NAMALWA (cell line): ENCODE measurements at regions not wholly inside any gene's neighbourhood (a gene's known extent, or its start where the extent isn't known, plus 50 kb on each side); places are given as distances from the start of the nearest gene placed in this dataset.
"Not testable (repeated sequence)": the region's sequence is repeated elsewhere in the genome, so short reads cannot be mapped to it uniquely, and the experiment has no call there.

Source experiments
- DNase-seq: peaks from one replicate; pipeline ENCODE4 v3.0.0-alpha.2; 2015; ENCODE audit warnings: low spot score

GRCh38 chr4:187065396-187065795, 341.7 kb upstream of the FAT1 start:
- no peak for DNase-seq

GRCh38 chr4:187065806-187066205, 342.1 kb upstream of the FAT1 start:
- no peak for DNase-seq

DNA sequence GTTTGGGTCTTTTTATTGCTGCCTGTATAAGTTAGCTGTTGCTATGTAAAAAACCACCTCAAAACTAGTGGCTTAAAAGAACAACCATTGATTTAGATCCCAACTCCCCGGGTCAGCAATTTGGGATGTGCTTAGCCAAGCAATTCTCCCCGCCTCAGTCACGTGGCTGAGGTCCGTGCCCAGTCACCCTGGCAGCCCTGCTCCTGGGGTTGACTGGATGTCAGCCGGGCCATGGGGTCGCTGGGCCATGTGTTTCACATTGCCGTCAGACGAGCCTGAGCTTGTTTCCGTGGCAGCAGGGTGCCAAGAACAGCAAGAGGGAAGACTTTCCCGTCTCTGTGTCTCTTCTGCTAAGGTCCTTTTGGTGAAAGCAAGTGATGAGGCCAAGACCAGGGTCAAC, 345.7 kb upstream of the FAT1 start:
- no peak for DNase-seq

DNA sequence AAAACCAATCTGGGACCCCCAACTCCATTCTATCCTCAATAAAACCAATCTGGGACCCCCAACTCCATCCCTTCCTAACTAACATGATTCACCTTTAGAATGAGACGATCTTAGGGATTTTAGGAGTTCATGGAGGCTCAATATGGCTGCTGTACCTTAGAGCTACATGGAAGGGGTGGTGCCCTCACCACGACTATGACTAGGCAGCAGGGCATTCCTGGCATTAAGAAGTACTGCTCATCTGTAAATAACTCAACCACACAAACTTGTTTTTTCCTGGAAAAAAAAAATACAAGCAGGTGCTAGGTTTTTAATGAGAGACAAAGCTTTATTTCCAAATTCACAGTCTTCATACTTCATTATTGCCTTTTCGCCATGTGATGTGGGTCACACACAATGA, 346.5 kb upstream of the FAT1 start:
- no peak for DNase-seq

DNA sequence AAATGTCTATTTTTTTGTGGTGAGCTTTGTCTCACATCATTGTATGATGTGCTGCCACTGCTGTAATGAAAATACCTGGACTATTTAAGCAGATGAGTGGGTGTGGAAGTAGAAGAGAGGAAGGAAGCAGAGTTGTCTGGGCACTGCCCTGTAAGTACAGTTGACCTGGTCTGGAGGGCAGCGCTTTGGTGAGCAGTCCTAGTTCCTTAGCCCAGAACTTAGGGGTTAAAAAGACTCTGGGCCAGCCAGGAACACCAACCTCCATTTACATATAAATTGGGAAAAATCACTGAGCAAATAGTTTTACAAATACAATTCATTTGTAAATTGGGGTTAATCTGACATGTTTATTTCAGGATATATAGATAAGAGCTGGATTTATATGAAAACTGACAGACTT, 347.1 kb upstream of the FAT1 start:
- no peak for DNase-seq

- no peak for DNase-seq
These were observed 348.4 kb upstream of the FAT1 start for GRCh38 chr4:187071946-187072600.

DNA sequence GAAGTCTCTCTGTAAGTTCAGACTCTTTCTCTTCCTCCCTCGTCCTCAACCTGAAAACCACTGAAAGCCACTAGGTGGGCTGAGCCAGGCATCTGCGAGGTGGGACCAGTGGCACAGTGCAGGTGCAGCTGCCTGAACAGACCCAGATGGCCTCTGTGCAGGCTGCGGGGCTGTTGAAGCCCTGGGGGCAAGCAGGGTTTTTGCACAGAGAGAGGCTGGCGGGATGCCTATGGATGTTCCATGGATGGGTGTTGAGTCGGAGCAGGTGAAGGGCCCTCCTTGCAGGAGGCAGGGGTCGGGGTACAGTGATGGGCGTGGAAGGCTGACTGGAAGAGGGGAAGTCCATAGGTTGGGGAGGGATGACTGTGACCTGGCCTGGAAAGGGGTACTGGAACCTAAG, 350.2 kb upstream of the FAT1 start:
- DNase-seq, result no peak

DNA sequence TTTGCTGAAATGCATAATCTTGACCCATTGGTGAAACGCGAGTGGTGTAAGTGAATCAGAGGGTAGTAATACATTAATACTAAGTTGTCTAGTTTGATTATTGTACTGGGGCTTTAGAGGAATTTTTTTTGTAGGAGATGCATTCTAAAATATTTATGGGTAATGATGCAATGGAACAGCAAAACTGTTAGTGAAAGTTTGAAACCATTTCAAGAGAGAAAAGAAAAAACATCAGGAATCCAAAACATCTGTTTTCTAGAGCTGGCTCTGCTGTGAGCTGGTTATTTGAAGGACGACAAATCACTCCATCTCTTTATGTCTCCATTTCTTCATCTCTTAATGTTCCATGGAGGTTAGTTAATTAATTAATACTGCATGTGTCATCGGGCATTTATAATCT, 351.9 kb upstream of the FAT1 start:
- no peak for DNase-seq

GRCh38 chr4:187077744-187078401, 354.2 kb upstream of the FAT1 start:
- DNase-seq, result no peak

DNA sequence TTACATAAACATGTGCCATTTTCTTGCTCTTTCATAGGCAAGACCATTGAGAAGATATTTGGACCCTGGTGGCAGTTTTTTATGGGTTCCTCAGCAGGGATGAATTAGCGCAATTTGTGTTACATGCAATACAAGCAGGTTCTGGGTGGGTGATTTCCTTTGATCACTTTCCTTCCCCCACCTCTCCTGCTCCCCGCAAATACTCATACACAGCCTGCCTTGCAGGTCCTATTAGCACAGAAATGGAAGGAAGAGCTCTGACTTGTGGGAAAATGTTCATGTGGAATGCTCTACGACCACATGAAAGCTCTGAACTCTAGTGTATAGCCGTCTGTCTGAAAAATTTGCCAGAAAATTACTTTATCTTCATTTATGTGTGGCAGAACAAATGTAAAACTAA, 361.0 kb upstream of the FAT1 start:
- DNase-seq, result no peak

DNA sequence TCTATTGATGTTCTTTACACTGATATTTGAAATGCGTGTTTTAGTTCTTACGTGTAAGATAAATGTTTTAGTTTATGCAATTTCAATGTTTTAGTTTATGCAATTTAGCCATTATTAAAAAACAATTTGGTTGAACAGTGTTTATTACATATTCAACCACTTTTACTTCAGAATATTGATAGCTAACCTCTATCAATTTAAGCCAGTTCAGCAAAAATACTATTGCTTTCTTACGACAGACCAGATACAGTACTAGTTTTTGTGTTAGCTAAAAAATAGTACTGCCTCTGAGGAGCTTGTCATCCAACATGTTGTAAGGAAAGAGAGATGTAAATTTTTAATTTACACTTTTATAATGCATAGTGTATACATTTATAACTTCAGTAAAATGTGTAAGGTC, 361.7 kb upstream of the FAT1 start:
- no peak for DNase-seq

DNA sequence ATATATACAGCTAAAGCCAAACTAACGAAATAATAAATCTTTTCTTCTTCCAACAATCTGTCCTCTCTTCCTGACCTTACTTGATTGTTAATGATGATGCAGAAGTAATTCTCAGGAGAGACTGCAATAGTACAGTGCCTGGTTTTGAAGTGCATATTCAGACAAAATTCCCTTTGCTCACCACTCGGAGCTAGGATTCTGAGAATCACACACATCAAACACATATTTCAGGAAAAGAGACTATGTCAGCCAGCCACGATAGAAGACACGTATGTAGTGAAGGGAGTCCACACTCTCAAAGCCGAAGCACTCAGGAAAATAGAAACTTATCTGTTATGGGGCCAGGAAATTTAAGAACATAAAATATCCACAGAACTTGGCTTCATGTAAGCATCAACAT, 362.5 kb upstream of the FAT1 start:
- no peak for DNase-seq

GRCh38 chr4:187088070-187088799, 364.6 kb upstream of the FAT1 start:
- DNase-seq, result no peak

DNA sequence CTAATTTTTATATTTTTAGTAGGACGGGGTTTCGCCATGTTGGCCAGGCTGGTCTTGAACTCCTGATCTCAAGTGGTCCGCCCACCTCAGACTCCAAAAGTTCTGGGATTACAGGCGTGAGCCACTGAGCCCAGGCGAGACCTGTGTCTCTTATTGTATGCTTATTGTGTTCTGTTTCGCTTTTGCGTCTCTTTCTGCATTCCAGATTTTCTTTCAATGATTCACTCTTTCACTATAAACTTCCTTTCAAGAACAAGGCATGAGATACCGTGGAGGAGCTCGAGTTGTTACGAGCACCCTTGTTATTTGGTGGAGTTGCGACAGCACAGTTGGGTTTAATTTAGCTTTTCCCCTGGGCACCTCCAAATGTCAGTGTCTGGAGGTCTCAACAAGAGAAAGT, 366.7 kb upstream of the FAT1 start:
- no peak for DNase-seq

DNA sequence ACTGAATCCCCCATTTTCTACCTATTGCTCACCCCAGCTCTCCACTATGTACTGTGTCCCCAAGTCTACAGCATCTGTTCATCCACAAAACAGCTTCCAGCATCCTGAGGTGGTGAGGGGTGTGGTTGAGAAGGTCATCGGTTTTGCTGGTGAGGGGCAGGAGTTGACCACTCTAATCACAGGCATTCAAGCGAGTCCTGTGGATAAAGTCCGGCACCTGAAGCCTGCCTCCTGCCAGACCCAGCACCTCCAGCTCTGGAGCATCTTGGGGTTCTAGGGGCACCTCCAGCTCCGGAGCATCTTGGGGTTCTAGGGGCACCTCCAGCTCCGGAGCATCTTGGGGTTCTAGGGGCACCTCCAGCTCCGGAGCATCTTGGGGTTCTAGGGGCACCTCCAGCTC, 367.2 kb upstream of the FAT1 start:
- DNase-seq, result not testable (repeated sequence)

GRCh38 chr4:187094144-187094543, 370.5 kb upstream of the FAT1 start:
- DNase-seq, result no peak

DNA sequence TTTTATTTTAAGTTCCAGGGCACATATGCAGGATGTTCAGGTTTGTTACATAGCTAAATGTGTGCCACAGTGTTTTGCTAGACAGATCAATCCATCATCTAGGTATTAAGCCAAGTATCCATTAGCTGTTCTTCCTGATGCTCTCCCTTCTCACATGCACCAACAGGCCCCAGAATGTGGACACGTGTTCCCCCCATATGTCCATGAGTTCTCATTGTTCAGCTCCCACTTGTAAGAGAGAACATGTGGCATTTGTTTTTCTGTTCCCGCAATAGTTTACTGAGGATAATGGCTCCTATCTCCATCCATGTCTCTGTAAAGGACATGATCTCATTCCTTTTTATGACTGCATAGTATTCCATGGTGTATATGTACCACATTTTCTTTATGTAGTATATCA, 374.8 kb upstream of the FAT1 start:
- DNase-seq, result no peak

- DNase-seq, result peak; percentile 1
These were observed 379.7 kb upstream of the FAT1 start for GRCh38 chr4:187103351-187103750.

DNA sequence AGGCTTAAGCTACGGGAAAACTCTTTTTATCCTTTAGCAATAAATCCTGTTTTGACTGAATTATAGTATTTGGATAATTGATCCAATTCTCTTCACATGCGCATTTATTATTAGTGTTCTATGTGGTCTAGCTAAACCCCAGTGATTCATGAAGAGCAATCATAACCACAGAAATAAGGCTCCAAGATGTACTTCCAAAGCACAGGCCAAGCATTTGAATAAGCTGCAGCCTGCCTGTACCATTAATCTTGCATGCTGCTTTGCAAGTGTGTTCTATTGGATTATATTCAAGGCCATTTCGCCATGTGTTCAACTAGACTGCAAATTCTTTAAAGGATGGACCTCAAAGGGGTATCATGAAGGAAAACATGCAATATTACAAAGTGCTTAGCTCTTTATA, 385.2 kb upstream of the FAT1 start:
- DNase-seq, result no peak

DNA sequence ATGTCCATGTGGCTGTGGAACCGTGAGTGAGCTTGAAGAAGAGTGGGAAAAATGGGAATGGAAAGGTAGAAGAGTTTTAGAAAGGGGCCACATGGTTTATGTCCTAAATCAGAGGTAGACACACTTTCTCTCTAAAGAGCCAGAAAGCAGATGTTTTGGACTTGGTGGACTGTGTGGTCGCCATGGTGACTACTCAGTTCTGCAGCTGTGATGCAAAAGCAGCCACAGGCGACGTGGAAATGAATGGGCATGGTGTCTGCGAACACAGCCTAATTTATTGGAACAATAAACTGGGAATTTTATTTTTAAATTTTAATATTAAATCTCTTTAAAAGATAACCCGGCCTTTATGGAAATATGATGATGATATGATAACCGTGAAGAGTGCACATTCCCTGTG, 386.0 kb upstream of the FAT1 start:
- DNase-seq, result no peak

- no peak for DNase-seq
These were observed 394.5 kb upstream of the FAT1 start for GRCh38 chr4:187118166-187118565.

DNA sequence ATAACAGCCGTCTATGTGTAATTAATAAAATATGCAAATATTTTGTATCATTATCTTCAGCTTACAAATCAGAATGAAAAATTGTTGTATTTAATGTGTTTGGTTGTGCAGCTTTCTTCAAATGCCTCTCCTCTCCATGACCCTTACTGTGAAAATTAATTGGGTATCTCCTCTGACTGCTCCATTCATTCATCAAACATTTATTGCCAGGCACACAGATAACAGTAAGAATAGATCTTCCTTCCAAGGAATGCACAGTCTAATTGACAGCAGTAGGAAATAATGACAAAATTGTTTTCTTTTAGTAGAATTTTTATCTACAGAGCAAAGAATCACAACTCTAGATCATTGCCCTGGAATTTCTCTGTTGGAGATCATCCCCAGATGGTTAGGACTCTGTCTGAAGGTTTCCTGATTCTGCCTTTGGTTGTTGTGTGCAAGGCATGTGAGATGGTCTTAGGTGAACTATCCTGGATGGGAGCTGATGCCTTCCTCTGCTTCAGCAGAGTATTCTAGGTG, 395.0 kb upstream of the FAT1 start:
- no peak for DNase-seq

GRCh38 chr4:187124331-187124730, 400.7 kb upstream of the FAT1 start:
- no peak for DNase-seq
